Adrenal gland (tissue), 5 donors: ENCODE measurements at regions not wholly inside any gene's neighbourhood (a gene's known extent, or its start where the extent isn't known, plus 50 kb on each side); places are given as distances from the start of the nearest gene placed in this dataset.

Source experiments
- CTCF ChIP-seq, 6 experiments: fragments of 450-650 bp in 4 of 6; fragments of 200-600 bp in 2 of 6; sonication (generic) in 1 of 6; IDR thresholded peaks; 1 replicate in 5 of 6; 2 replicates in 1 of 6; pipeline versions ENCODE4 v1.5.1 to v1.8.0; 2016 to 2021; ENCODE audit warnings: antibody characterized with exemption in 6 of 6, mild to moderate bottlenecking in 2 of 6, moderate library complexity in 1 of 6
- POLR2A ChIP-seq, 2 donors: fragments of 450-650 bp; IDR thresholded peaks; one replicate each; pipeline ENCODE4 v1.6.1; 2017; ENCODE audit warnings: antibody characterized with exemption in 2 of 2, mild to moderate bottlenecking in 2 of 2, moderate library complexity in 1 of 2
- donor health status: DM: no; HTN: no; CAD: no.

DNA sequence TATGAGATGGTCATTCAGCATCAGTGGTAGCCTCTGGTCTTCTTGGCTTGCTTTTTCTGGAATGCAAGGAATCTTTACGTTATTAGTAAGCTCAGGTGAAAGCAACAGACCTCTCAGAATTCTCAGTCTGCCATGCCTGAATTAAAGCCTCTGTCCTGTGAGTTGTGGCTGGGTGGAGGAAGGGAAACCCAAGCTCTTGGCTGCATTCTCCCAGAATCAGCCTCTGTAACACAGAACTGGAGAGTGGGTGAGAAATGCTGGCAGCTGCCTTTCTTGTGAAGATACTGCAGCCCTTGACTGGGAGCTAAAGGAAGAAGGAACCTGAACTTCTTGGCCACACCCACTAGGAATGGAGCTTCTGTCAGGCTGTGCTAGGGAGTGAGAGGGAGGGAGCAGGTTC is 505.8 kb downstream of the EPHA3 start:
- TF ChIP-seq POLR2A (IDR thresholded peaks at IDR 0.05): no peak
- TF ChIP-seq CTCF (IDR thresholded peaks at IDR 0.05): no peak
